ENCODE measurements at regions not wholly inside any gene's neighbourhood (a gene's known extent, or its start where the extent isn't known, plus 50 kb on each side); places are given as distances from the start of the nearest gene placed in this dataset.
"Not testable (repeated sequence)": the region's sequence is repeated elsewhere in the genome, so short reads cannot be mapped to it uniquely, and the experiment has no call there.

GRCh38 chr6:11961923-11962322 is 50.2 kb upstream of the HIVEP1 start:
- DNase-seq (ENCODE audit: low read depth) = no peak

- no peak for DNase-seq (ENCODE audit: low read depth)
Measured at GRCh38 chr6:11960909-11961779, 51.0 kb upstream of the HIVEP1 start.

GRCh38 chr6:11956781-11957180 is 55.3 kb upstream of the HIVEP1 start:
- DNase-seq (ENCODE audit: low read depth) = no peak

GRCh38 chr6:11953641-11954040 is 58.5 kb upstream of the HIVEP1 start:
- no peak for DNase-seq (ENCODE audit: low read depth)

GRCh38 chr6:11952316-11952715 is 59.8 kb upstream of the HIVEP1 start:
- DNase-seq (ENCODE audit: low read depth) = no peak

GRCh38 chr6:11951868-11952267 is 60.2 kb upstream of the HIVEP1 start:
- DNase-seq (ENCODE audit: low read depth) = no peak

GRCh38 chr6:11950109-11950508 is 62.0 kb upstream of the HIVEP1 start:
- no peak for DNase-seq (ENCODE audit: low read depth)

- no peak for DNase-seq (ENCODE audit: low read depth)
Measured at GRCh38 chr6:11947575-11947974, 64.5 kb upstream of the HIVEP1 start.

- DNase-seq (ENCODE audit: low read depth) = no peak
Measured at GRCh38 chr6:11947063-11947462, 65.0 kb upstream of the HIVEP1 start.

- no peak for DNase-seq (ENCODE audit: low read depth)
Measured at GRCh38 chr6:11944111-11944510, 68.0 kb upstream of the HIVEP1 start.

GRCh38 chr6:11943060-11943459 is 69.1 kb upstream of the HIVEP1 start:
- DNase-seq (ENCODE audit: low read depth) = no peak

GRCh38 chr6:11942185-11942864 is 69.8 kb upstream of the HIVEP1 start:
- DNase-seq (ENCODE audit: low read depth) = no peak

- DNase-seq (ENCODE audit: low read depth) = not testable (repeated sequence)
Measured at GRCh38 chr6:11940532-11941166, 71.5 kb upstream of the HIVEP1 start.

GRCh38 chr6:11938285-11938890 is 73.7 kb upstream of the HIVEP1 start:
- no peak for DNase-seq (ENCODE audit: low read depth)

- DNase-seq (ENCODE audit: low read depth) = no peak
Measured at GRCh38 chr6:11934638-11935037, 77.5 kb upstream of the HIVEP1 start.

GRCh38 chr6:11932892-11933291 is 79.2 kb upstream of the HIVEP1 start:
- not testable (repeated sequence) for DNase-seq (ENCODE audit: low read depth)

GRCh38 chr6:11931296-11932035 is 80.6 kb upstream of the HIVEP1 start:
- no peak for DNase-seq (ENCODE audit: low read depth)

GRCh38 chr6:11930834-11931233 is 81.3 kb upstream of the HIVEP1 start:
- DNase-seq (ENCODE audit: low read depth) = not testable (repeated sequence)

GRCh38 chr6:11930240-11930639 is 81.9 kb upstream of the HIVEP1 start:
- no peak for DNase-seq (ENCODE audit: low read depth)

- no peak for DNase-seq (ENCODE audit: low read depth)
Measured at GRCh38 chr6:11929241-11929835, 82.8 kb upstream of the HIVEP1 start.

All from HS-5 (cell line).